Heart left ventricle (tissue), 13 donors: ENCODE measurements at regions not wholly inside any gene's neighbourhood (a gene's known extent, or its start where the extent isn't known, plus 50 kb on each side); places are given as distances from the start of the nearest gene placed in this dataset.

Source experiments
- CTCF ChIP-seq, 12 donors: fragments of 200-600 bp; sonication (generic) in 4 of 12; IDR thresholded peaks; one replicate each; pipeline versions ENCODE4 v1.5.0 to v1.8.0; 2018 to 2022; ENCODE audit warnings: antibody characterized with exemption in 12 of 12, mild to moderate bottlenecking in 5 of 12
- POLR2A ChIP-seq, 2 donors: fragments of 450-650 bp; IDR thresholded peaks; one replicate each; pipeline ENCODE4 v1.6.1; 2017; ENCODE audit warnings: antibody characterized with exemption in 2 of 2, mild to moderate bottlenecking in 2 of 2, moderate library complexity in 2 of 2
- donor health status: ischemic (EF 13 %, LVEDD 7.1; RV severe dilation, severe dysfunction).
- donor health status: DM: no; HTN: yes; CAD: no.
- donor health status: DM: no; HTN: no; CAD: no.
- donor health status: ischemic (EF 25% LVEDD 6.9; RV normal size, moderate dysfunction).
- donor health status: ischemic (EF 25% LVEDD 5.7; RV mildly dilated, moderate dysfunction).
- donor health status: ischemic (EF 35%, LVEDD 5.7; RV mildly dilated, moderate dysfunction).
- donor health status: nonischemic (EF 11% LVEDD 7.7; RV severe dilation, severe dysfunction).
- donor health status: DM: yes; HTN: yes; CAD: no.
- donor health status: PGD.
- donor health status: ischemic (EF 29% LVEDD 5.4; RV normal size, mild dysfunction).
- donor health status: nonischemic (EF 23%, LVEDD 6.1; RV moderate dilation, normal function).

GRCh38 chrX:5752831-5753230, 475.8 kb downstream of the NLGN4X start:
- no peak for TF ChIP-seq CTCF (IDR thresholded peaks at IDR 0.05)
- no peak for TF ChIP-seq POLR2A (IDR thresholded peaks at IDR 0.05)
